LHCN-M2 (cell line): ENCODE measurements at regions not wholly inside any gene's neighbourhood (a gene's known extent, or its start where the extent isn't known, plus 50 kb on each side); places are given as distances from the start of the nearest gene placed in this dataset.
"Not testable (repeated sequence)": the region's sequence is repeated elsewhere in the genome, so short reads cannot be mapped to it uniquely, and the experiment has no call there.

Source experiments
- DNase-seq: peaks from one replicate; pipeline ENCODE4 v3.0.0-alpha.2; 2012; ENCODE audit warnings: low read depth

DNA sequence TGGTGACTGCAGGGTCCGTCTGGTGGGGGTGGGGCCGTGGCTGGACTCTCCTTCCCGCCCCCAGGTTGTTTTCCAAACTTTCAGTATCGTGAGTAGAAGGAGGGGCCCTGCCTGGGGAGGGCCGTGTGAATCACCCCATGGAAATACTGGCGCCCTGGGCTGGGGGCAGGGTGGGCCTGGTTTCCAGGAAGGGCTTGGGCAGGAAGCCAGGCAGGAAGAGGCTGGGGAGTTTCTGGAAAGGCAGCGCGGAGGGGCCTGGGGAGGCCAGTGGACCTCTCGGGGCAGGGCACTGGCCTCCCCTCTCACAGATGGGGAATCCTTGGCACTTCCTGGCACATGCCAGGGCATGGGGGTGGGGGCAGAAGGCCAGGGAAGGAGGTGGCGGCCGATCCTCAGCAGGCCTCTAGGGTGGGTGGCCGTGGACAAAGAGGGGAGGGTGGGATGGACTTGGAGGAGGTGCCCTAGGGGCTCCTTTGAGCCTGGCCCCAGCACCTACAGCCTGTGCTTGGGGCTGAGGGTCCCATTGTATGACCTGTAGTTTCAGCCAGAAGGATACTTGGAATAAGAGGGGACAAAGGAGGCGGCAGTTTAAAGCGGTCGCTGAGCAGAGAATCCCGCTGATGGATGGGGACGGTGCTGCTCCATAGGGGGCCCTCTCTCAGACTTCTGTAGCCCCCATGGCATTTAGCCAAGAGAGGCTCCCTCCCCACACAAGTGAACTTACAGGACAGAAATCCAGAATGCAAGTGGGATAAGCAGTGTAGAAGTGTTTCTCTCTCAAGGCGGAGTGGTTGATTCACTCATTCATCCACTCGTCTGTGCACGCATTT is 56.5 kb upstream of the GATA2 start:
- DNase-seq: no peak

DNA sequence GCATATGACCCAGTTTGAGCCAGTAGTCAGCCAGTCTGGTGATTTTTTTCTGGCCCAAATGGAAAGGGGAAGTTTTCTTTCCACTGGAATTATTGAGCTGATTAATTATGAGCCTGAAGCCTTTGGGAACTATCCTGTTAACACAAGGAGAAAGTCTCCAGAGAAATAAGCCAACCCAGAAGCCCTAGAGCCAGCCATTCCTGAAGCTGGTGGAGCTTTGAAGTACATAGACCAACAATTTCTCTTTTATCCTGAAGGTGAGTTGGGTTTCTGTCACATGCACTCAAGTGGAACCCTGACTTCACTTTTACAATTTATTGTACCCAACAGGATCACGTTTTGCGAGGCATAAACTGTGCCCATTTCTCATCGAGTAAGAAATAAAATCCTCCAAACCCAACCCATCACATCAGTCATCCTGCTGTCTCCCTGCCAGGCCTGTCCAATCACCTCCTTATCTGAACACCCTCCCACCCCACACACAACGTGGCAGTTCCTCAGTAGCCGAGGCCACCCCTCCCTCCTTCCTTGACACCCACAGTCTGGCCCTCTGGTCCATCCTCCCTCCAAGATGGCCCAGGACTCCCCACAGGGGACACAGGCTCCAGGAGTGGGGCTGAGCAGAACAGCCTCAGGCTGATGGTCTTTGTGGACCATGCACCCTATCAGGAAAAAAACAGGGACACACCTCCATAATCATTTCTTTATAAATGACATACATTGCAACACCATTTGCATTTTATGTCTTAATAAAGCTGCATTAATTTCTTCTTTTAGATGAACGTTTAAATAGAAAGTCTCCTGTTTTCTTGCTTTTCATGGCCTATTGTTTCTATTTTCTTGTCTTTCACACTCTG is 55.7 kb upstream of the GATA2 start:
- DNase-seq: no peak

DNA sequence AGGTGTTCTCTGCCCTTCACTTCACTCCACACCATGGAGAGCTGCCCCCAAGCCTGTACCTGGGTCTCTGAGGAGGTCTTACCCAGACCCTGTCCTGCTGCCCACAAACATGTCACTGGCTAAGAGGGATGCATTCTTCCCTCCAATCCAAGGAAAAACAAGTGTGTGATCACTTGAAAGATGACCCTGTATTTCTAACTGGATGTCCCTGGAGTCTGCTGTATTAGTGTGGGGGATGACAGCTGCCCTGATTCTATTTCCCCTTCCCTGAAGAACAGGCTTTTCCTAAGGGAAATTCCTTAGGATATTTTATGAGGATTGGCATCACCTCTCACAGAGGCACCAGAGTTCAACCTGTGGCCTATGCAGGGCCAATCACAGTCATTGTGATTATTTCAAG is 55.0 kb upstream of the GATA2 start:
- DNase-seq: peak; percentile 30

DNA sequence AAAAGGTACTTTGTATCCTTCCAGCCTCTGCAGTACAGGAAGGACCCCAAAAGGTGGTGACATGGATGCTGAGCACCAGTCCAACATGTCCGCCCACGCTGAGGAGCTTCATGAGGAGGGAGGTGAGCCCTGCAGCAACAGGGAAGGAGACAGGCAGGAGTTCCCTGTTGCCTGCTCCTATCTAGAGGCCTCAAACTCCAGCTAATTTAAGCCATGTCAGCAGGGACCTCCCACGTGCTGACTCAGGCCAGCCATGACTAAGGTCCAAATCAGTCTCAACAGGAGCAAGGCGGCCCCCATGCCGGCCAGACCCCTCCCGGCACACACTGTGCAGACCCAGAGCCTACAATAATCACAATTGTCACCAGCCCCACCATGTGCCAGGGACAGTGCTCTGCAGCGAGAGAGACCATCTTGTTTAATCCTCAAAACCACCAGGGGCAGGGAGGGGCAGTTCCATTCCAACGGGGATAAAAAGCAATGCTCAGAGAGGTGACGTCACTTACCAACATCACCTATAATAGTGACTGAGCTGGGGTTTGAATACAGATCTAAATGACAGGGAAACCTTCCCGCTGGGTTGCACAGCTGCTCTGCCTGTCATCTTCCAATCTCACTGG is 54.5 kb upstream of the GATA2 start:
- DNase-seq: peak; percentile 60

DNA sequence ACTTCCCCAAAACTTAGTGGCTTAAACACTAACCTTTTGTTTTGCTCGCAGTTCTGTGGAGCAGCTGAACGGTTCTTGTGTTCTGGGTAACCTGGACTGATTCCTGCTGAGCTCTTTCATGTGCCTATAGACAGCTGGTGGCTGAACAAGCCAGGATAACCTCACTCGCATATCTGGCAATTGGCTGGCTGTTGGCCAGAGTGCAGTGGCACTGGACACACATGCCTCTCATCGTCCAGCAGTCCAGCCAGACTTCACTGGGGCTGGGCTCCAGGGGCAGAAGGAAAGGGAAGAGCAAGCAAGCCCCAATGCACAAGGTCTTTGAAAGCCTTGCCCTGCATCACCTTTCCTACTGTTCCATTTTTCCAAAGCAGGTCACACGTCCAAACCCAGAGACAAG is 53.6 kb upstream of the GATA2 start:
- no peak for DNase-seq

DNA sequence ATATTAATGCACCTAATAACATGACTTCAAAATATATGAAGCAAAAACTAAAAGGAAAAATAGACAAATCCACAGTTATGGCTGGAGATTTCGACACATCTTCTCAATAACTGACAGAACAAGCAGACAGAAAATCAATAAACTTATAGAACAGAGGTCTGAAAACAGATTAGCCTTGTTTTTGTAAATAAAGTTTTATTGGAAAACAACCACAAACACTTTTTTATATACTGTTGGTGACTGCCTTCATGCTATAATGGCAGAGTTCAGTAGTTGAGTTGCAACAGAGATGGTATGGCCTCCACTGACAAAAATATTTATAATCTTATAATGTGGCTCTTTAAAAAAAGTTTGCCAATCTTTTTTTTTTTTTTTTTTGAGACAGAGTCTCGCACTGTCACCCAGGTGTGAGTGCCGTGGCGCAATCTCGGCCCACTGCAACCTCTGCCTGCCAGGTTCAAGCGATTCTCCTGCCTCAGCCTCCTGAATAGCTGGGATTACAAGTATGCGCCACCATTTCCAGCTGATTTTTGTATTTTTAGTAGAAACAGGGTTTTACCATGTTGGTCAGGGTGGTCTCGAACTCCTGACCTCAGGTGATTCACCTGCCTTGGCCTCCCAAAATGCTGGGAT is 52.2 kb upstream of the GATA2 start:
- no peak for DNase-seq

DNA sequence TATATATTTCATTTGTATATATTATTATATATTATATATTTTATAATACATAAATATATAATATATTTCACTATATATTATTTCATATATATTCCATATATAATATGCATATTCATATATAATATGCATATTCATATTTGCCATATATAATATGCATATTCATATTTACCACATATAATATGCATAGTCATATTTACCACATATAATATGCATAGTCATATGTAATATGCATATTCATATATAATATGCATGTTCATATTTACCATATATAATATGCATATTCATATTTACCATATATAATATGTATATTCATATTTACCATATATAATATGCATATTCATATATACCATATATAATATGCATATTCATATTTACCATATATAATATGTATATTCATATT is 51.2 kb upstream of the GATA2 start:
- no peak for DNase-seq

DNA sequence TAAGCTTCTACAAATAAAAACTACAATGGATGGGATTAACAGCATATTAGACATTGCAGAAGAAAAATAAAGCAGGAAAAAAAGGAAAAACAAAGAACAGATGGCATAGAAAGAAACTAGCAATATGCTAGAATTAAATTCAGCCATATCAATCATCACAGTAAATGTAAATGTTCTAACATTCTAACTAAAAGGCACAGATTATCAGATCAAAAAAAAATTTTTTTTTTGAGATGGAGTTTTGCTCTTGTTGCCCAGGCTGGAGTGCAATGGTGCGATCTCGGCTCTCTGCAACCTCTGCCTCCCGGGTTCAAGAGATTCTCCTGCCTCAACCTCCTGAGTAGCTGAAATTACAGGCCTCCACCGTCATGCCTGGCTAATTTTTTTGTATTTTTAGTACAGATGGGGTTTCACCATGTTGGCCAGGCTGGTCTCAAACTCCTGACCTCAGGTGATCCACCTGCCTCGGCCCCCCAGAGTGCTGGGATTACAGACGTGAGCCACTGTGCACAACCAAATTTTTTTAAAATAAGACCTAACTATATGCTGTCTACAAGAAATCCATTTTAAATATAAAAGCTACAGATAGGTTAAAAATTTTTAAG is 50.7 kb upstream of the GATA2 start:
- not testable (repeated sequence) for DNase-seq
